Activated CD8-positive, alpha-beta memory T cell treated with anti-CD3 and anti-CD28 coated beads, Interleukin-2, amount 50 U/mL, for 1 hour (primary cell): ENCODE measurements at regions not wholly inside any gene's neighbourhood (a gene's known extent, or its start where the extent isn't known, plus 50 kb on each side); places are given as distances from the start of the nearest gene placed in this dataset.

Experiments used
- DNase-seq: peaks from one replicate; pipeline ENCODE4 v3.0.0-alpha.2; 2020; ENCODE audit errors: extremely low read depth

DNA sequence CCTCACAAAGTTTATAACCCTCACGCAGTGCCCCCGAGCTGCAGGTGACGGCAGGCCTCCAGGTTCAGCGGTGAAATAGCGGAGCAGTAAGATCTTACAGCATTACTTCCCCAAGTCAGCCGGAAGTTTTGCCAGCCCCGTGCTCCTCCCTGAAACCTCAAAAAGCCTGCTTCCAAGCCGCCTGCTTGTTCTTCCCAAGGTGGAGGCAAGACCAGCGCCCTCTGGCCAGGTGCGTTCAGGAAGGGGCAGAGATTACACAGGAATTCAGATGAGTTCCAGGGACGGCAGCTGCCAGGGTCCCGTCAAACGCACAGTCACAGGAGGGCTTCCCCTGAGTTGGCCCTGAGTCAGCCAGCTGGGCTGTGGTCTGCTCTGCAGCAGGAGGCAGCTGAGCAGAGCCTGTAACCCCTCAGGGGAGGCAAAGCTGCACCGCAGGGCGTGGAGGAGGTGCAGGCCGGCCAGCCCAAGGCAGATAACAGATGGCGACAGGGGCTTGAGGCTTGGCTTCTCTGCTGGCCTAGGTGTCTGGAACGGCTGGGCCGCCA, 124.1 kb upstream of the RPS6KA2 start:
- no peak for DNase-seq

DNA sequence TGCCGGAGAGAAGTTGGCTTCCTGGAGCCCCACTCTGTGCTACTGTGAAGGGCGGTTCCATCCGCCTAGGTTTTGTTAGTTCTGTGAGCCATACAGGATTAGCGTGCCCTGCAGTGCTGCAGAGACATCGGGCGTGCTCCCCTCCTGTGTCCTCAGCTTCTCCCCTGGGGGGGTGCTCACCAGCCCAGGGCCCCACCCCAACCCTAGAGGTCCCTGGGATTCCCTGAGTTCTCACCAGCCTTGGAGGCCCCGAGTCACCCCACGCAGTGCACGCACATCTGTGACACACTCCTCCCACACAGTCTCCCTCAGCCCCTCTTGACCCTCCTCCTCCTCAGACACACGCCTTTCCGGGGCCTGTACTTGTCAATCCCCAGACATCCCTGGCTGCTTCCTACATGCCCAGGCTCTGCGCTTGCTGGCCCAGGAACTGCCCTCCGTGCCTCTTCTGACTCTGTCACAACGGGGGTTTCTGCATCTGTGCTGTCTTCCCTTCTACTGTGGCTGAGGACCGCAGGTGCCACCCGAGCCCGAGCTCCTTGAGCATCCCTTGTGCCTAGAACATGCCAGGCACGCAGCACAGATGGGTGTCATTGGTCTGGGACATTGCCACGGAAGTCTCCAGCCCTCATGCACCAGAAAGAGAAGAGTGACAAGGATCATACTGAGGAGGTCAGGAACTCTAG, 123.2 kb upstream of the RPS6KA2 start:
- no peak for DNase-seq

DNA sequence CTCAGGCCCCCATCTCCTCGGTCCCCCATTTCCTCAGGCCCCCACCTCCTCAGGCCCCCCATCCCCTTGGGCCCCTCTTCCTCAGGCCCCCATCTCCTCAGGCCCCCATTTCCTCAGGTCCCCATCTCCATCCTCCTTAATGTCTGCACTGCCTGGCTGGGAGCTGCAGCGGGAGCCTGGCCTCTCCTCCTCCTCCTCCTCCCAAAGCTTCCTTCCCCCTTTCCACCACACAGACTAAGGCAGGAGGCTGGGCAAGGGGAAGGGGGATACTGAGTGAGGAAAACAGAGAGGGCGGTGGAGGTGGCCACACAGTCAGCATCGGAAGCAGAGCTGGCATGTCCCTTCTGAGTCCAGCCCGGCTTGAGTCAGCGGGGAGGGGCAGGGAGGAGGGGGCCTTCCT, 122.6 kb upstream of the RPS6KA2 start:
- no peak for DNase-seq

DNA sequence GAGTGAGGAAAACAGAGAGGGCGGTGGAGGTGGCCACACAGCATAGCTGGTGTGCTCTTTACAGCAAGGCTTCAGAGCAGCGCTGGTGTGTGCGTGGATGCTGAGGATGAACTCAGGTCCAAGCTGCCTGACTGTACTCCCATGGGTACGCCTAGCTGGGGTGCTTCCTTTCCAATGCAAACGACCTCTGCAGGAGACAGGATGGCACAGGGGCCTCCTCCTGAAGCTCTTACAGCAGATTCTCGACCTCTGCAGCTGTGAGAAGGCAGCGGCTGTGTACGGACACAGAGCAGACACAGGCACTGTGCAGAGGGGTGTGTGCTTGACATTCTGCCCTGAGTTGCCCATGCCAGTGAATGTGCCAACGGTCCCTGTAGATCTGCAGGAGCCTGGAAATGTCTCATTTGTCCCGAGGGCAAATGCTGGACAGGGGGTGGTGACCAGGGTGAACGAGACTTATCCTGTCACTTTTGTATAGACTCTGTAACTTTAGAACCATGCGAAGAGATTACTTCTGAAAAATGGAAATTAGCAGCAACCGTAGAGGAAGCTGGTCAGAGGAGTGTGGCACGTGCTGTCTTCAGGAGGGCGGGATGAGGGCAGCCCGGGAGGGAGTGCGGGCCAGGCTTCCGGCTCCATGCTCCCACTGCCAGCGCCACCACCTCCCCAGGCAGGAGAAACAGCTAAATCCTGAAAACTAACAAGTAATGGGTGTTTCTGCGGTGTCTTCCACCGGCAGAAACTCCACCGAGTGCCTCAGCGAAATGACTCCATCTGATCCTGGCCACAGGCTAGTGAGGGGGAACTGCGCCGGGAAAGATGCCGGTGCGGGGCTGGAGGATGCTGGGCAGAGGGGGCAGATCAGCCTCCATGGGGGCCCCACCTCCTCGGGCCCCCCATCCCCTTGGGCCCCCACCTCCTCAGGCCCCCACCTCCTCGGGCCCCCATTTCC, 120.9 kb upstream of the RPS6KA2 start:
- no peak for DNase-seq

DNA sequence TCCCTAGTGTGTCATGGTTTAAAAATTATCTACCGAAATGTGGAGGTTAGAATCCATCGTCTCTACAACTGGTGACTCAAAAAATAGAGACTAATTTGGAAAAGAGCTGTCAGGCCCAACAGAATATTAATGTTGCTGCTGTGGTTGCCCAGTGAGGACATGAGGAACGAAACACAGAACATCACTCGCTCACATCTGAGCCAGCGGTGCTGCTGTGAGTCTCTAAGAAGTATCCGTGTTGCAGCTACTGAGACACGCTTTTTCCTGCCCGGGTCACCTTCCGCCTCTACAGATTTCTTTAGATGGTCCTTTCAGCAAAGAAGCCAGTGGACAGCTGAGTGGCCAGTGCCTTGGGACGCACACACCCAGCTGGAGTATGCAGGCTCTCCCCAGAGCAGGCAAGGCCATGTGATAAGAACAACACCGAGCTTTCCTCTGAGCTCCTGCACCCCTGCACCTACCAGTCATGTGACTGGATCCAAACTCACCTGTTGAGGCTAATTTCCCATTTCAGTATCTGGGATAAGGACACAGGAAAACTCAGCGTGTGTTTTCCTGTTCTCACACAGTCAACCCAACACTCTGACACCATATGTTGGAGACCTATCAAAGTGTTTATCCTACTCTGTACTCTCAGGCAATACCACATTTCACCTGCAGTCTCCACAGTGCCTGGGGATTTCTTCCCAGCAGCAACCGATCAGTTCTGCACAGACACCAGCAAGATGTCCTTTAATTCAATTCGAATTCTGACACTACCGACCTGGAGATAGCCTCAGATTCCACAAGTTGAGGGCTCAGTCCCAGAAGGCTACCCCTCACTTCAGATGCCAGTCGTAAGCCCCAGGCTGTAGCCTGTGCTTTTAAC, 119.0 kb upstream of the RPS6KA2 start:
- no peak for DNase-seq

DNA sequence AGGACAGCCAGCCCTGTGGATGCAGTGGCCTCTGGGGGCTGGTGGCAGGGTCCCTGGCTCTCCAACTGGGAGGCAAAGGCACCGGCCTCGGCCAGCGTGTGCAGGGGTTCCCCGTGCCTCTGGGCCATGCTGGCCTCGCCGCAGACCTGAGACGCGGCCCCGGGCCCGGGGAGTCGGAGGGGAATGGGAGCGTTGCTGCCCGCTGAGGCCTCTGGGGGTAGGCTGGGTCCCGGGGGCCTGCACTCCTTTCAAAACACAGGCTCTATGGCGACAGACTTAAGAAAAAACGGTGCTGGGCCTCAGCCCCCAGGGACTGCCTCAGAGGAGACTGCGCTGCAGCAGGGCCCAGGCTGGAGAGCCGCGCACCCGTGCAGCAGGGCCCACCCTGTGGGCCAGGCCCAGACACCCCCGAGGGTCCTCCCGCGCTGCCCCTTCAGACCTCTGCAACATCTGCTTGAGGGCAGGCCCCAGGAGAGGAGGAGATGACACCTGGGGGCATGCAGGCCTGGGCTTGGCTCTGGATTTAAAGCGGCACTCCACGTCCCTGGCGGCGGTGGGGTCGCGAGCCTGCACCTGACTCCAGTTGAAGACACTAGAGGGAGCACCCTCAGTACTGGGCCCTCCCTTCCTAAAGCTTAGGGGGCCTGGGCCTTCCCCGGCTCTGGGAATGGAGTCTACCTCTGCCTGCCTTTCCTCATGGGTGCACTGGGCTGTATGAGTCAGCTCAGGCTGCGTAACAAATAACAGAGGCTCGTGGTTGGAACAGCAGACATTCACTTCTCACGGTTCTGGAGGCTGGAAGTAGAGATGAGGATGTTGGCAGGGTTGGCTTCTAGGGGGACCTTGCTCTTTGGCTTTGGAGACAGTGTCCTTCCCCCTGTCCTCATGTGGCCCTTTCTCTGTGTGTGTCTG, 117.4 kb upstream of the RPS6KA2 start:
- DNase-seq, result no peak

DNA sequence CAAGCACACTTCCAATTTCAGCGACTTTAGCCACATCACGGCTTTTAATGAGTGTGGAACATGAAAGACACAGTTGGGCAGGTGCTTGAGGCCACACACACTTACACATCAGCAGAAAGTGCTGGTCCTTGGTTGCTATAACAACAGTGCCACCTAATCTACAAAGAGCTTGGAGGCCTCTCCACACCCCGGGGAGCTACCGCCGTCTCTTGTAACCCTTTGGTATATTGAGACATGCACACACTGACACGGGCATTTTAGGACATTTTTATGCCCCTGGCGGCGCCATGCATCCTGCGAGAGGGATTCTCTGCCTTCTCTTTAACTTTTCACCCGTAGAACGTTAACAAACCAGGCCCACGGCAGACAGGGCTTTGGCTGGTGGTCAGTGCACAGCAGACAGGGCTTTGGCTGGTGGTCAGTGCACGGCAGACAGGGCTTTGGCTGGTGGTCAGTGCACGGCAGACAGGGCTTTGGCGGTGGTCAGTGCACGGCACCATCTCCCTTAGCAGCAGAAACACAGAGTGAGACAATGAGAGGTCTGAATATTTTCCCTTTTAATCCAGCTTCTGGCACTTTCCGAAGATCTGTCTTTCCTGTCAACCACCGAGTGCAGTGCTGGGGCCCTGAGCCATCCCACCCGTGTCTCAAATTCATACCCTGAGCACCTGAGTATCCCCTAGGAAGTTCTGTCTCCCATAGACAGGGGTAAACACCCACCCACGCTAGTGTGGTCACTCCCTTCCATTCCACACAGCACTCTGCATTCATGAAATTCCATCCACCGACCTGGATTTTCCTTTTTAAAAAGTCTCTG, 116.6 kb upstream of the RPS6KA2 start:
- DNase-seq, result no peak

DNA sequence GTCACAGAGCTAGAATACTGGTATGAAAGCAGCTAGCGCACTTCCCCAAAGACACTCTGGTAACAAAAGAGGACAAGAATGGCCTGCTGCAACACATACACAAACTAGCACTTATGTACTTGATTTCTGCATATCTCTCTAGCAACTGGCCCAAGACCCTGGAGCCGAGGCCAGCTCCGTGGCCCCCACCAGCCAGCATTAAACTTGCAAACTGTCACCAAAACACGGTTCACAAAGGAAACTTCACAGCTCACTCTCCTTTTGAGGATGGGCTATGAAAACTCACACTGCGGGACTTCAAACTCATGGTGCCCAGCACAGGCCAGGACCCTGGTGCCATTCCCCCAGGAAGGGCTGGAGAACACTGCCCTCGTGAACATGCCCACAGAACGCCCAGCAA, 115.9 kb upstream of the RPS6KA2 start:
- DNase-seq, result no peak

DNA sequence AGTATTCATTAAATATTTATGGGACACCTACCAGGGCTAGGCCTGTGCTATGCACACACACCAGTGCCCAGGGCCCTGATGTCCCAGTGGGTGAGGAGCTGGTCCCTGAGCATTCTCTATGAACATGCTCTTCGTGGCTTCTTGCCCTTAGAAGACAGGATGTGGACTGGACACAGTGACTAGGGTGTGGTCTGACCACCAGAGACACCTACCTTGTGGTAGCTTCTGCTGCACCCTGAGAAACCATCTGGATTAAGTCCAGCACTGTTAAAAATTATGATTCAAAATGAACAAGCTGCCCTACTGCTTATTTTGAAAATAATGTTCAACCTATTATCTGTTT, 112.9 kb upstream of the RPS6KA2 start:
- DNase-seq, result no peak

DNA sequence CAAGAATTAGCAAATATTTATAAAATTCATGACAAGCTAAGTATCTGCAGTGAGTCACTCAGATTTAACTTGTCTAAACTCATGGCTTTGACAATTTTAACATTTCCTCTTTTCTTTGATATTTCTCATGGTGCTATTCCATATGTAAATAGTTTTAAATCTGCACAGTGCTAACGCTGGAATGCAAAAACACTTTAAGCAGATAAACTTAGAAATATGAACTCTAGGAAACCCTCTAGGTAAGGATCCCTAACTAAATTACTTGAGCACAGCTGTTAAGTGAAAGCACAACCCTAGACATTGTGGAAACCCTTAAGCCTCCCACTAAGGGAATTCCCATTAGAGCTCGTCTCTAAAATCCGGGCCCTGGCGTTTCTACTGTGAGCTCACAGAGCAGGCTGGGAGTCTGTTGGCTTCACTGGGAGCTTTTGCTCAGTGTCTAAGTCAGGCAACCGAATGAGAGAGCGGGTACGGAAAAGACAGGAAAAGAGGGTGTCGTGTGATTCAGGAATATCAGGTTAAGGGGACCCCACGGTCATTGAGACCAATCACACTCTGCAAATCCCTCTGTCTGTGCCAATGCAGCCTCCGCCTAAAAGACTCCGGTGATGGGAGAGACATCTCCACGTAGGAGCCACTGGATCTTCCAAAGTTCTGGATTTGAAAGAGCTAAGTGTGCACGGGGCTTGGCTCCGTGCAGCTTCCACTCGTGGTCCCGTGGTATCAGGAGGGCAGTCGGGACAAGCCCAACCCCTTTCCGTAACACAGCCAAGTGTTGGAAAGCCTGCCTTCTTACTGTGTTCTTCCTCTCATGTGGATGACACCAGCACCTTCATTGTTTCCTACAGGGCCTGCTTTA, 112.3 kb upstream of the RPS6KA2 start:
- no peak for DNase-seq

DNA sequence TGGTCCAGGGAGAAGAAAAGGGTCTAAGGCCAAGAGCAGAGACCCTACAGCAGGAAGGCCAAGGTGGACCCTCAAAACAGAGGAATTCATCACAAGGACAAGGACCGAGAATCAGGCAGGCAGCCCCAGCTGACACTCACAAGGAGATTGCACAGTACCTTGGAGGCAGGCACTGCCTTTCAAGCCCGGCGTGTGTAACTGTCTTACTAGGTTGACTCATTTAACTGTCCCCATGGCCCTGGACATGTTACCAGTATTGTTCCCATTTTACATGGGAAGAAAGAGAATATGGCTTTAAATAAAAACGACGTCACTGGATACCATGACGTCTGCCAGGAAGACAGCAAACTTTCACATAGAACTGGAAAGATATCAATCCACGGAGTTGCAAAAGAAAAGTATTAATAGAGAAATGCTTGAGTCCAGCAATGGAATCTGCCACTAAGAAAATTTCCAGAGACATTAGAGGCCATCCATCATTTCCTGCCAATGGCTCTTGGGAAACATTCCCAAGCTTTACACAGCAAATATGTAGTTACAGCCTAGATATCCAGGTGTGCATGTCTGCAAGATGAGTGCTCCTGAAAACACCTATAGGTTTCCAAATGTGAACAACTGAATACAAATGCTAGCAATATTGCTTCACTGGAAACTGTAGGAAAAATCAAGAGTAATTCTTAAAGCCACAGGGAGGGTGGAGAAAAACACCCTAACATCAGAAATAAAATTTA, 111.5 kb upstream of the RPS6KA2 start:
- DNase-seq, result no peak

DNA sequence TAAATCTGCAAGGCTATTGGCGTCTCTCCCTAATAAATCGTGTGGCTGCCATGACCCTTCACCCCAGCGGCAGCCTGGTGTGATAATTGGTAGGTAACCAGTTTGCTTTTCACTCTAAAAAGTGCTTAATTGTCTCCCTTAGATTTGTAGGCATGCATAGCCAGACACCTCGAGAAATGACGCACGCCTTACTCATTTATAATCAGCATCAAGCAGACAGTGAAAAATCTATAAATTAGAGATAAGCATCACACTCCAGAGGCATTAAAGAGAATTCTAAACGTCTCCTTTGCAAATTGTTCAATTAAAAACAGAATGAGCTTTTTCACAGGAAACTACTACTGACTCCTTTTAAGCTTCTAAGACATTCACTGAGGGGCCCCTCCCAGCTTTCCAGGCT, 110.2 kb upstream of the RPS6KA2 start:
- no peak for DNase-seq

DNA sequence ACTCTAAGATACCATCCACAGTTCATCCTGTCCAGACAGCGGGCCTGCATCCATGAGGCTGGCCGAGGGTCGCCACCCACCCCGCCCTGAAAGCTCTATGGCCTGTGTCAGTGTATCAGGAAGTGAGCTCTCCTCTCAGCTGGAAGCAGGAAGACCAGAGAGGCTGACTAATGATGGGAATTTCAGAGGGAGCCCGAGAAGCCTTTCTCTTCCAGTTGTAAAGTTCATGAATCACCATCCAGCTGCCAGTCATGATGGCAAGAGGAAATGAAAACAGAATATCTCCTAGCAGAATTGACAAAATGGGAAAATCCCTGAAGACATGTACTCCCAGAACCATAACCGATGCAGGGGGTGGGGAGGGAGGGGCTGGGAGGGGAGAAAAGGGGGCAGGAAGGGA, 109.6 kb upstream of the RPS6KA2 start:
- no peak for DNase-seq

DNA sequence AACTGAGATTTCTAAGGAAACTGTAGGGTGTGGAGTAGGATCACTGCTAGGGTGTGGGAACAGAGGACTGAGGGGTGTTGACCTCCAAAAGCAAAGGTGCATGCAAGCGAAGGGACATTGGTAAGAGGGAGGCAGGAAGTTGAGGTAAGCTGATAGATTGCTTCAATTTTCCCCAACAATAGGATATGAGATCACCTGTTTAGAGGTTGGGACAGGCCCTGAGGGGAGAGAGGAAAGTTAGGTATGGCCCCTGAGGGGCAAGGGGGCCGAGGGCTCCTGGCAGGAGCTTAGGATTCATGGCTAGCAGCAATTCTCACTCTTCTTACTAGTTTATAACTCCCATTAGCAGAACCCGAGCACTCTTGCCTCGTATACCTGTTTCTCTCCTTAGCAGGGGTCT, 106.8 kb upstream of the RPS6KA2 start:
- DNase-seq, result no peak

DNA sequence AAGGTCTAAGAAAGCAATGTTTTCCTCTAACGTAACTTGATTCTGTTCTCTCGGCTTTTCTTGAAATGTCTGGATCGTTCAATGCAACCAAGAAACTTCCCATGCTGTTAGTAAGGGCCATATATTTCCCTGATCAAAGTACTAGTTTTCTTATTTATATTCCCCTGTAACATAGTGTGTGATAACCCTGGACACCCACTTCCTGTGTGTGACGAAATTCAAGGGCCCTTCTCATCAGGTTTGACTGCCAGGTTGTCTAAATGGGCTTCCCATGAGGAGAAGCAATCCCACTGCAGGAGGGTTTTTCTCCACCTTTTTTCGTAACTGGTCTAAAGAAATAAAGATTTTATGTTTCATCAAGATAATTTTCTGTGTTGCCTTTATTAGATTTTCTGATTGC, 102.6 kb upstream of the RPS6KA2 start:
- DNase-seq, result no peak

DNA sequence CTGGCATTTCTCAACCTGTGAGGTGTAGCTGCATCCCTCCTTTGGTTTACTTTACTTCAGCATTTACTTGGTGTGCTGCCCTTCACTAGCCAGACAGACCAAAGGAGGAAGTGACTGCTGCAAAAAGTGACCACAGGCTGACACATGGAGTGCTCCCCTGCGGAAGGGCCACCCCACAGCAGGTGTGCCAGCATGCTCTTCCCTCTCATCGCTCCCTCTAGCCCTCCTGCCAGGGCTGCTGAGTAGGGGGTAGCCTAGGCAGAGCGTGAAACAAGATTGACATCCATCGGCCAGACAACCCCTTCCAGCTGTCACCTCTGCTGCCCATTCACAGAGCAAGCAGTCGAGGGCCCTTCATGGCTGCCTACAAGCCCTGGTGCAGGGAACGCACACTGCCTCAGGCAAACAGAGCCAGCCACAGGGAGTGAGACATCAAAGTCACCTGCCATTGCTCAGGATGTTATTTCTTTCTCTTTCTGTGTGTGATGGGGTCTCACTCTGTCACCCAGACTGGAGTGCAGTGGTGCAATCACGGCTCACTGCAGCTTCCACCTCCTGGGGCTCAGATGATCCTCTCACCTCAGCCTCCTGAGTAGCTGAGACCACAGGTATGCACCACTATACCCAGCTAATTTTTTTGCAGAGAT, 102.0 kb upstream of the RPS6KA2 start:
- DNase-seq, result no peak

DNA sequence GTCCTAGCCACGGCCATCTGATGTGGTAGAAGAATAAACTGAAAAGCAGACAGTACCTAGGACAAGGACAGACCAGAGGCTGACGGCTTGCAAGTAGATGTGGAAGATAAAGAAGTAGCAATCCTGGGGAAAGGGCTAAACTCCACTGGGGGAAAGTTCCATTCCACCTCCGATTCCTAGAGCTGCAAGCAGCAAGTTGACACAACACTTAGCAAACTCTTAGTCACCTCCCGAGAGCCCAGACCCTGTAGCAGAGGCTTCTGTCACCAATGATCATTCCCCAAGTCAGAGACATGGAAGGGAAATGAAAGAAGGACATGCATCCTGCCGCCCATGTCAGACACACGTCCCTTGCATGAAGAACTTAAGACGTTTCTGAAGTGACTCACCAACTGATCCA, 99.2 kb upstream of the RPS6KA2 start:
- DNase-seq, result no peak

DNA sequence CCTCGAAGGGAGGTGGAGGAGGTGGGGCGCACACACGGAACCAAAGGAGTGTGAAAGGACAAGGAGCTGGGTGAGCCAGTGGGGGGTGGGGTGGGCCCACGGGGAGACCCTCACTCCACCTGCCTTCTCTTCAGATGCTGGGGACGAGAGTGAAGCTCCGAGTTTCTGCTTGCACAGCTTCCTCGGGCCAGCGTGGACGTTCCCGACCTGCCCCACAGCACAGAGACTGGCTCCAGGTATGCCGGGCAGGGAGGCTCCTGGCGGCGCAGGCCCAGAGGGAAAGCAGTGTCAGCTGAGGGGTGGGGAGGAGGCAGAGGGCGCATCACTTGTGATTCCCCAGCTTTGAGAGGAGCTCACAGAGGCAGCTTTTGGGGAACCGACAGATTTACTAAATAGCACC, 98.5 kb upstream of the RPS6KA2 start:
- no peak for DNase-seq
